Left lobe of liver (tissue), 2 donors: ENCODE measurements at regions not wholly inside any gene's neighbourhood (a gene's known extent, or its start where the extent isn't known, plus 50 kb on each side); places are given as distances from the start of the nearest gene placed in this dataset.
"Not testable (repeated sequence)": the region's sequence is repeated elsewhere in the genome, so short reads cannot be mapped to it uniquely, and the experiment has no call there.

ENCODE experiments used
- ATAC-seq: fragments of 200-7000 bp; cut with Tn5 transposase; one replicate; pipeline ENCODE4 v1.9.1; 2020; ENCODE audit warnings: mild to moderate bottlenecking, moderate library complexity
- DNase-seq: peaks from one replicate; pipeline ENCODE4 v3.0.0-alpha.2; 2020; ENCODE audit warnings: low spot score
- donor health status: DM: no; HTN: no; CAD: no; lungs with moderate emphysema.
- donor health status: DM: no; HTN: yes; CAD: no.

GRCh38 chr2:122523981-122524380, 768.5 kb downstream of the TSN start:
- DNase-seq (no peak), ATAC-seq (no peak)

- DNase-seq, result no peak
- no peak for ATAC-seq
These were observed 769.9 kb downstream of the TSN start for GRCh38 chr2:122525336-122525735.

GRCh38 chr2:122528061-122528460, 772.6 kb downstream of the TSN start:
- DNase-seq (no peak), ATAC-seq (no peak)

- ATAC-seq (no peak), DNase-seq (no peak)
These were observed 773.7 kb downstream of the TSN start for GRCh38 chr2:122528958-122529705.

- DNase-seq (no peak), ATAC-seq (no peak)
These were observed 775.4 kb downstream of the TSN start for GRCh38 chr2:122530814-122531213.

GRCh38 chr2:122531290-122532071, 776.0 kb downstream of the TSN start:
- DNase-seq, result no peak

GRCh38 chr2:122532072-122532344, 776.6 kb downstream of the TSN start:
- ATAC-seq (no peak), DNase-seq (no peak)

More at GRCh38 chr2:122531290-122532071, 776.0 kb downstream of the TSN start:
- no peak for ATAC-seq

- DNase-seq (no peak), ATAC-seq (no peak)
These were observed 777.0 kb downstream of the TSN start for GRCh38 chr2:122532481-122532880.

GRCh38 chr2:122535960-122536505, 780.6 kb downstream of the TSN start:
- ATAC-seq (no peak), DNase-seq (no peak)

- no peak for ATAC-seq
- no peak for DNase-seq
These were observed 783.9 kb downstream of the TSN start for GRCh38 chr2:122539311-122539710.

- no peak for ATAC-seq
- DNase-seq, result no peak
These were observed 784.5 kb downstream of the TSN start for GRCh38 chr2:122539920-122540319.

GRCh38 chr2:122542236-122542635, 786.8 kb downstream of the TSN start:
- no peak for ATAC-seq
- DNase-seq, result no peak

- ATAC-seq (no peak), DNase-seq (no peak)
These were observed 787.2 kb downstream of the TSN start for GRCh38 chr2:122542646-122543045.

- ATAC-seq (no peak), DNase-seq (no peak)
These were observed 788.4 kb downstream of the TSN start for GRCh38 chr2:122543815-122544214.

- ATAC-seq (no peak), DNase-seq (no peak)
These were observed 790.4 kb downstream of the TSN start for GRCh38 chr2:122545821-122546220.

- no peak for DNase-seq
These were observed 807.3 kb downstream of the TSN start for GRCh38 chr2:122562775-122563174.

GRCh38 chr2:122563781-122564180, 808.3 kb downstream of the TSN start:
- no peak for DNase-seq
- ATAC-seq, result no peak

More at GRCh38 chr2:122562775-122563174, 807.3 kb downstream of the TSN start:
- no peak for ATAC-seq

- ATAC-seq (no peak), DNase-seq (no peak)
These were observed 809.4 kb downstream of the TSN start for GRCh38 chr2:122564843-122565242.

GRCh38 chr2:122565364-122565763, 809.9 kb downstream of the TSN start:
- ATAC-seq (no peak), DNase-seq (no peak)

GRCh38 chr2:122570641-122571040, 815.2 kb downstream of the TSN start:
- DNase-seq, result no peak
- no peak for ATAC-seq

GRCh38 chr2:122571471-122571870, 816.0 kb downstream of the TSN start:
- DNase-seq, ATAC-seq: not testable (repeated sequence)

- DNase-seq (no peak), ATAC-seq (no peak)
These were observed 819.6 kb downstream of the TSN start for GRCh38 chr2:122575076-122575475.
